Endothelial cell of umbilical vein (primary cell): ENCODE measurements at regions not wholly inside any gene's neighbourhood (a gene's known extent, or its start where the extent isn't known, plus 50 kb on each side); places are given as distances from the start of the nearest gene placed in this dataset.

ENCODE experiments used
- BruUV-seq: library from RNA; stranded (reverse); fragments of 400-500 nt; replicated peaks from 2 replicates; lab custom pipeline; 2021; lab: Mats Ljungman, UMichigan
- CTCF ChIA-PET: fragments of 300-600, 350-600 bp; sonication (Branson Sonifier 250); formaldehyde crosslinking; loops from one replicate; lab custom pipeline; 2021; ENCODE audit warnings: antibody characterized with exemption, inconsistent platforms; lab: Charles Lee
- POLR2A ChIA-PET: fragments of 300-600, 350-600 bp; sonication (Branson Sonifier 250); formaldehyde crosslinking; loops from one replicate; lab custom pipeline; 2021; ENCODE audit warnings: antibody characterized with exemption, inconsistent platforms; lab: Charles Lee
- DNase-seq: peaks from one replicate; pipeline ENCODE4 v3.0.0-alpha.2; 2011; ENCODE audit warnings: low read depth, low spot score
- FAIRE-seq: peaks from 2 replicates; lab custom pipeline; 2011; peaks lifted over from hg19 to GRCh38; lab: Jason Lieb, UNC
- H2AFZ ChIP-seq: 2 replicates; pipeline ENCODE4 v1.6.0; 2012; ENCODE audit warnings: low read depth, low read length, control low read depth, inconsistent platforms
- H3K27ac ChIP-seq: 2 replicates; pipeline ENCODE4 v1.5.1; 2011; ENCODE audit warnings: low read depth, mild to moderate bottlenecking, control low read depth, low read length, moderate library complexity; ENCODE audit not compliant: insufficient read depth
- H3K27me3 ChIP-seq, 2 experiments: 2 replicates each; pipeline versions ENCODE4 v1.6.0 to v1.6.1; 2011; ENCODE audit warnings: low read length in 2 of 2, mixed read lengths in 1 of 2; ENCODE audit not compliant: control insufficient read depth in 2 of 2, insufficient read depth in 2 of 2
- H3K36me3 ChIP-seq, 2 experiments: 2 replicates in 1 of 2; 3 replicates in 1 of 2; pipeline ENCODE4 v1.5.1; 2011; ENCODE audit warnings: low read length in 2 of 2, mild to moderate bottlenecking in 1 of 2, moderate library complexity in 1 of 2; ENCODE audit not compliant: control insufficient read depth in 2 of 2, insufficient read depth in 2 of 2; ENCODE audit errors: extremely low read depth in 1 of 2
- H3K4me1 ChIP-seq: 3 replicates; pipeline ENCODE4 v1.5.1; 2011; ENCODE audit warnings: mild to moderate bottlenecking, low read length; ENCODE audit not compliant: control insufficient read depth, insufficient read depth; ENCODE audit errors: extremely low read depth
- H3K4me2 ChIP-seq: 2 replicates; pipeline ENCODE4 v1.6.1; 2011; ENCODE audit warnings: low read length, control low read depth, mixed read lengths; ENCODE audit not compliant: insufficient read depth
- H3K4me3 ChIP-seq, 3 experiments: fragments of 200-600 bp in 1 of 3; sonication (generic), shearing (Covaris generic) in 1 of 3; replicated peaks in 1 of 3; 2 replicates each; pipeline ENCODE4 v1.5.1; 2011 to 2016; ENCODE audit warnings: control low read depth in 3 of 3, low read length in 3 of 3, mild to moderate bottlenecking in 2 of 3, inconsistent platforms in 1 of 3, low read depth in 1 of 3, moderate library complexity in 1 of 3; ENCODE audit not compliant: insufficient read depth in 1 of 3
- H3K79me2 ChIP-seq: 2 replicates; pipeline ENCODE4 v1.6.0; 2012; ENCODE audit warnings: low read length, inconsistent platforms; ENCODE audit not compliant: control insufficient read depth, insufficient read depth
- H3K9ac ChIP-seq: replicated peaks from 2 replicates; pipeline ENCODE3; 2011; ENCODE audit warnings: low read length, control low read depth; ENCODE audit not compliant: insufficient read depth; ENCODE audit errors: extremely low read depth
- H3K9me1 ChIP-seq: replicated peaks from 3 replicates; pipeline ENCODE4 v1.6.0; 2011; ENCODE audit warnings: mild to moderate bottlenecking, low read length; ENCODE audit not compliant: control insufficient read depth, insufficient read depth; ENCODE audit errors: extremely low read depth
- H3K9me3 ChIP-seq: replicated peaks from 2 replicates; pipeline ENCODE4 v1.5.1; 2012; ENCODE audit warnings: low read length, inconsistent platforms; ENCODE audit not compliant: control insufficient read depth, insufficient read depth
- H4K20me1 ChIP-seq: replicated peaks from 2 replicates; pipeline ENCODE3; 2011; ENCODE audit warnings: mild to moderate bottlenecking, low read length; ENCODE audit not compliant: control insufficient read depth, insufficient read depth; ENCODE audit errors: extremely low read depth
- EZH2 ChIP-seq: IDR thresholded peaks from 2 replicates; pipeline ENCODE4 v1.6.1; 2012; ENCODE audit warnings: borderline replicate concordance, low read depth, mild to moderate bottlenecking, moderate library complexity, low read length, inconsistent platforms; ENCODE audit not compliant: severe bottlenecking
- FOS ChIP-seq: IDR thresholded peaks from 2 replicates; pipeline ENCODE4 v1.6.1; 2011; ENCODE audit warnings: mild to moderate bottlenecking, low read length, moderate library complexity, borderline replicate concordance; ENCODE audit not compliant: insufficient read depth
- GATA2 ChIP-seq: IDR thresholded peaks from 2 replicates; pipeline ENCODE4 v1.7.0; 2011; ENCODE audit warnings: low read depth, mild to moderate bottlenecking, moderate library complexity, mixed read lengths, low read length; ENCODE audit not compliant: insufficient read length, insufficient read depth
- JUN ChIP-seq: IDR thresholded peaks from 2 replicates; pipeline ENCODE4 v1.6.1; 2011; ENCODE audit warnings: borderline replicate concordance, low read depth; ENCODE audit not compliant: insufficient read length, insufficient read depth
- MYC ChIP-seq: IDR thresholded peaks from one replicate; pipeline ENCODE4 v1.6.1; 2011; ENCODE audit warnings: mild to moderate bottlenecking, low read depth, low read length
- POLR2A ChIP-seq: IDR thresholded peaks from 2 replicates; pipeline ENCODE4 v1.6.1; 2012; ENCODE audit warnings: low read depth, mild to moderate bottlenecking, control low read depth, low read length
- POLR2AphosphoS5 ChIP-seq: IDR thresholded peaks from 2 replicates; pipeline ENCODE4 v1.6.1; 2012; ENCODE audit warnings: low read depth, mild to moderate bottlenecking, control low read depth, low read length, moderate library complexity; ENCODE audit not compliant: insufficient read depth
- dilution Hi-C: fragments of 300-500 bp; cut with MboI; formaldehyde crosslinking; loops from one replicate; pipeline ENCODE4 v1.15.0; 2019; ENCODE audit warnings: low sequenced_read_pairs; ENCODE audit not compliant: extremely low pct_ligation_motif_present
- intact Hi-C: fragments of 100-400 bp; cut with micrococcal nuclease; formaldehyde crosslinking; loops from one replicate; pipeline ENCODE4 v1.10.0; 2022
- TF ChIP-seq, protein P1 (sequence below), 2 donors: IDR thresholded peaks; 1 replicate in 1 of 2; 2 replicates in 1 of 2; pipeline ENCODE4 v1.5.1; 2011; ENCODE audit warnings: low read length in 2 of 2, mild to moderate bottlenecking in 2 of 2, moderate library complexity in 2 of 2, control low read depth in 1 of 2, inconsistent platforms in 1 of 2, low read depth in 1 of 2; ENCODE audit not compliant: insufficient read depth in 1 of 2; ENCODE audit errors: extremely low read depth in 1 of 2
- TF ChIP-seq, protein P2 (sequence below): IDR thresholded peaks from 2 replicates; pipeline ENCODE4 v1.6.1; 2011; ENCODE audit not compliant: insufficient read depth, insufficient read length

DNA sequence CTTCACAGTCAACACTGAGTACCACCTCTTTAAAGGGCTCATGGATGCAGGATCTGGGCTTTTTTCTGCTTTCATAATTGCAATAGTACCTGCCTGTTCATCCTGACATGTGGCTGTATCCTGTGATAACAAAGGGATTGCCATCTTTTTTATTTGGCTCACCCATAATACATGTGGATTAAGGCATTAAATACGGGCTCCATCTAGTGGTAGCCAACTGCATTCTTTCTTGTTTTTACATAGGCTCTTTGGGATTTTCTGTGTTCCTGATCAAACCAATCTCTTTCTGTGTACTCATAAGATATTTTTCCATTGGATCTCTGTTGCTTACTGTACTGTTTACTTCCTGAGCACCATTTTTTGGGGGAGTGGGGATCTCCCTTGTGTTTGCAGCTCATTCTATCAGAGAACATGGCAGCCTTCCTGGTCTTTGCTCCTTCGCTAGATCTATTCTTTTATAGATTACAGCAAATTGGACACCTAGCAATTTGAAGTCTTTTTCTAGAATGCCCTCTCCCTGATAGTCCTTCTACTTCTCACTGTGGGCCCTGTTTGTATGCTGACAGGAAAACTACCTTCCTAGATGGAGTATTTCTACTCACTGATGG is 723.4 kb upstream of the MDGA2 start:
- Histone ChIP-seq H2AFZ (no peak overlapping the region), H3K36me3 (no peaks in the 10 kb centered on the region), H3K9ac (no peak overlapping the region), H3K27ac (no peak overlapping the region), H3K4me1 (no peaks in the 10 kb centered on the region), H3K4me2 (no peak overlapping the region), H3K9me1 (no peaks in the 10 kb centered on the region), H3K79me2 (no peaks in the 10 kb centered on the region), H4K20me1 (no peaks in the 10 kb centered on the region), H3K27me3 (no peaks in the 10 kb centered on the region), H3K9me3 (no peaks in the 10 kb centered on the region), H3K4me3 (no peak overlapping the region)
- dilution Hi-C loops: no loop called here
- BruUV-seq: no TSS peak
- ChIA-PET CTCF (no interaction called here), POLR2A (no interaction called here)
- peak; percentile 19 for DNase-seq
- intact Hi-C loops: loop anchor here (1.0 kb wide), 1 partner anchor 481 kb away; no protein-coding TSS in a partner anchor
- TF ChIP-seq, protein P1, sequence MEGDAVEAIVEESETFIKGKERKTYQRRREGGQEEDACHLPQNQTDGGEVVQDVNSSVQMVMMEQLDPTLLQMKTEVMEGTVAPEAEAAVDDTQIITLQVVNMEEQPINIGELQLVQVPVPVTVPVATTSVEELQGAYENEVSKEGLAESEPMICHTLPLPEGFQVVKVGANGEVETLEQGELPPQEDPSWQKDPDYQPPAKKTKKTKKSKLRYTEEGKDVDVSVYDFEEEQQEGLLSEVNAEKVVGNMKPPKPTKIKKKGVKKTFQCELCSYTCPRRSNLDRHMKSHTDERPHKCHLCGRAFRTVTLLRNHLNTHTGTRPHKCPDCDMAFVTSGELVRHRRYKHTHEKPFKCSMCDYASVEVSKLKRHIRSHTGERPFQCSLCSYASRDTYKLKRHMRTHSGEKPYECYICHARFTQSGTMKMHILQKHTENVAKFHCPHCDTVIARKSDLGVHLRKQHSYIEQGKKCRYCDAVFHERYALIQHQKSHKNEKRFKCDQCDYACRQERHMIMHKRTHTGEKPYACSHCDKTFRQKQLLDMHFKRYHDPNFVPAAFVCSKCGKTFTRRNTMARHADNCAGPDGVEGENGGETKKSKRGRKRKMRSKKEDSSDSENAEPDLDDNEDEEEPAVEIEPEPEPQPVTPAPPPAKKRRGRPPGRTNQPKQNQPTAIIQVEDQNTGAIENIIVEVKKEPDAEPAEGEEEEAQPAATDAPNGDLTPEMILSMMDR (IDR thresholded peaks at IDR 0.05; ENCODE audit: extremely low read depth in 1 of 2, insufficient read depth in 1 of 2, low read depth in 1 of 2, low read length in 2 of 2): peak; percentile 38 to 52
- TF ChIP-seq, protein P2, sequence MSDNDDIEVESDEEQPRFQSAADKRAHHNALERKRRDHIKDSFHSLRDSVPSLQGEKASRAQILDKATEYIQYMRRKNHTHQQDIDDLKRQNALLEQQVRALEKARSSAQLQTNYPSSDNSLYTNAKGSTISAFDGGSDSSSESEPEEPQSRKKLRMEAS: no peak
- FAIRE-seq: peak; percentile 12

- Histone ChIP-seq H3K36me3 (no peaks in the 10 kb centered on the region), H3K9ac (no peak overlapping the region), H2AFZ (no peak overlapping the region), H3K27me3 (no peaks in the 10 kb centered on the region), H3K79me2 (no peaks in the 10 kb centered on the region), H4K20me1 (no peaks in the 10 kb centered on the region), H3K4me3 (no peak overlapping the region), H3K4me2 (no peak overlapping the region), H3K27ac (no peak overlapping the region), H3K9me3 (no peaks in the 10 kb centered on the region), H3K4me1 (no peaks in the 10 kb centered on the region), H3K9me1 (no peaks in the 10 kb centered on the region)
- TF ChIP-seq POLR2AphosphoS5 (no peak), EZH2 (no peak), FOS (no peak), JUN (no peak), GATA2 (no peak), MYC (no peak), POLR2A (no peak)
- TF ChIP-seq, protein P2: no peak
- TF ChIP-seq, protein P1 (IDR thresholded peaks at IDR 0.05; ENCODE audit: extremely low read depth in 1 of 2, insufficient read depth in 1 of 2, low read depth in 1 of 2, low read length in 2 of 2): no peak
- BruUV-seq: no TSS peak
- intact Hi-C loops (no loop called here), dilution Hi-C loops (no loop called here)
- ChIA-PET CTCF (no interaction called here), POLR2A (no interaction called here)
- FAIRE-seq (no peak), DNase-seq (no peak)
Measured at GRCh38 chr14:48391661-48392060, 716.3 kb upstream of the MDGA2 start.
